ENCODE measurements at regions not wholly inside any gene's neighbourhood (a gene's known extent, or its start where the extent isn't known, plus 50 kb on each side); places are given as distances from the start of the nearest gene placed in this dataset.

- no peak for TF ChIP-seq CTCF (IDR thresholded peaks at IDR 0.05)
- no peak for TF ChIP-seq POLR2A (IDR thresholded peaks at IDR 0.05)
These were observed 449.2 kb upstream of the ACTBL2 start for GRCh38 chr5:57931807-57932206.
